ENCODE measurements at regions not wholly inside any gene's neighbourhood (a gene's known extent, or its start where the extent isn't known, plus 50 kb on each side); places are given as distances from the start of the nearest gene placed in this dataset.
A peak's percentile ranks its signal among the peaks of the same experiment; 100 is the strongest.
"Not testable (repeated sequence)": the region's sequence is repeated elsewhere in the genome, so short reads cannot be mapped to it uniquely, and the experiment has no call there.

- Mint-ChIP-seq H3K9me3 (peaks cover 0 to 4% (median 0%) of the 10 kb centered on the region in 3 donors), H3K27me3 (peaks cover 15 to 22% of the 10 kb centered on the region in 2 donors), H3K27ac (no peak overlapping the region), H3K4me1 (no peaks in the 10 kb centered on the region), H3K36me3 (no peaks in the 10 kb centered on the region), H3K4me3 (no peak overlapping the region)
- DNase-seq (no peak), ATAC-seq (replicated peaks in 1 of 4) (no peak)
- H3K27ac ChIP-seq (ENCODE audit: low read length) = no peak overlapping the region
- no peaks in the 10 kb centered on the region for H3K9me3 ChIP-seq
- no peaks in the 10 kb centered on the region for H3K4me1 ChIP-seq (ENCODE audit: control insufficient read depth in 1 of 2, extremely low read depth in 1 of 2, insufficient read depth in 2 of 2, low read length in 2 of 2)
- no peak overlapping the region for H3K4me3 ChIP-seq (ENCODE audit: control insufficient read depth in 1 of 2, extremely low read depth in 1 of 2, low read length in 1 of 2)
- H3K27me3 ChIP-seq (replicated peaks in 1 of 2; ENCODE audit: control insufficient read depth in 2 of 2, extremely low read depth in 1 of 2, insufficient read depth in 2 of 2, low read length in 1 of 2) = peaks cover 0 to 9% of the 10 kb centered on the region in 2 experiments
- WGBS (ENCODE audit: insufficient coverage) = 94% methylated on average over 3 of the region's 4 CpGs
- CTCF ChIA-PET = no interaction called here
- no peaks in the 10 kb centered on the region for H3K36me3 ChIP-seq (ENCODE audit: control insufficient read depth in 2 of 2, extremely low read depth in 1 of 2, insufficient read depth in 1 of 2, low read length in 1 of 2)
- POLR2A ChIA-PET = no interaction called here
Measured at GRCh38 chr2:88396209-88396608, 56.3 kb downstream of the FOXI3 start.

- Mint-ChIP-seq H3K27me3 (peaks cover 15 to 27% of the 10 kb centered on the region in 2 donors), H3K9me3 (no peaks in the 10 kb centered on the region), H3K27ac (no peak overlapping the region), H3K4me1 (no peaks in the 10 kb centered on the region), H3K4me3 (no peak overlapping the region), H3K36me3 (no peaks in the 10 kb centered on the region)
- no peak overlapping the region for H3K4me3 ChIP-seq (ENCODE audit: control insufficient read depth in 1 of 2, extremely low read depth in 1 of 2, low read length in 1 of 2)
- H3K27me3 ChIP-seq (replicated peaks in 1 of 2; ENCODE audit: control insufficient read depth in 2 of 2, extremely low read depth in 1 of 2, insufficient read depth in 2 of 2, low read length in 1 of 2) = peaks cover 2 to 27% of the 10 kb centered on the region in 2 experiments
- ATAC-seq (replicated peaks in 1 of 4) (no peak), DNase-seq (no peak)
- H3K9me3 ChIP-seq = no peaks in the 10 kb centered on the region
- H3K27ac ChIP-seq (ENCODE audit: low read length) = no peak overlapping the region
- no peaks in the 10 kb centered on the region for H3K4me1 ChIP-seq (ENCODE audit: control insufficient read depth in 1 of 2, extremely low read depth in 1 of 2, insufficient read depth in 2 of 2, low read length in 2 of 2)
- CTCF ChIA-PET = no interaction called here
- WGBS (ENCODE audit: insufficient coverage) = no CpG with 5 or more reads among the region's 1 CpG
- POLR2A ChIA-PET = no interaction called here
- no peaks in the 10 kb centered on the region for H3K36me3 ChIP-seq (ENCODE audit: control insufficient read depth in 2 of 2, extremely low read depth in 1 of 2, insufficient read depth in 1 of 2, low read length in 1 of 2)
Measured at GRCh38 chr2:88377641-88377991, 74.9 kb downstream of the FOXI3 start.

- POLR2A ChIA-PET = no interaction called here
- CTCF ChIA-PET = interaction anchor here in 1 of 2 donors (0.6 kb wide), 1 partner anchor 180 kb away, joined by 10 read pairs; no protein-coding TSS in a partner anchor
- no peak overlapping the region for H3K27ac Mint-ChIP-seq
- Histone ChIP-seq H3K36me3 (ENCODE audit: control insufficient read depth in 2 of 2, extremely low read depth in 1 of 2, insufficient read depth in 1 of 2, low read length in 1 of 2) (no peaks in the 10 kb centered on the region), H3K9me3 (no peaks in the 10 kb centered on the region), H3K27me3 (replicated peaks in 1 of 2; ENCODE audit: control insufficient read depth in 2 of 2, extremely low read depth in 1 of 2, insufficient read depth in 2 of 2, low read length in 1 of 2) (peaks cover 2 to 8% of the 10 kb centered on the region in 2 experiments), H3K4me3 (ENCODE audit: control insufficient read depth in 1 of 2, extremely low read depth in 1 of 2, low read length in 1 of 2) (no peak overlapping the region), H3K4me1 (ENCODE audit: control insufficient read depth in 1 of 2, extremely low read depth in 1 of 2, insufficient read depth in 2 of 2, low read length in 2 of 2) (no peaks in the 10 kb centered on the region), H3K27ac (ENCODE audit: low read length) (no peak overlapping the region)
- no peak overlapping the region for H3K4me3 Mint-ChIP-seq
- DNase-seq (no peak), ATAC-seq (replicated peaks in 1 of 4) (no peak)
- H3K4me1 Mint-ChIP-seq = no peaks in the 10 kb centered on the region
- H3K27me3 Mint-ChIP-seq = peaks cover 17% of the 10 kb centered on the region in 2 donors
- WGBS (ENCODE audit: insufficient coverage) = no CpG with 5 or more reads among the region's 3 CpGs
- H3K36me3 Mint-ChIP-seq = no peaks in the 10 kb centered on the region
- no peaks in the 10 kb centered on the region for H3K9me3 Mint-ChIP-seq
Measured at GRCh38 chr2:88372042-88372441, 80.5 kb downstream of the FOXI3 start.

- H3K36me3 ChIP-seq (ENCODE audit: control insufficient read depth in 2 of 2, extremely low read depth in 1 of 2, insufficient read depth in 1 of 2, low read length in 1 of 2); H3K27ac ChIP-seq (ENCODE audit: low read length); H3K27ac Mint-ChIP-seq; H3K4me3 Mint-ChIP-seq; ATAC-seq (replicated peaks in 1 of 4); H3K4me3 ChIP-seq (ENCODE audit: control insufficient read depth in 1 of 2, extremely low read depth in 1 of 2, low read length in 1 of 2); H3K36me3 Mint-ChIP-seq; H3K4me1 ChIP-seq (ENCODE audit: control insufficient read depth in 1 of 2, extremely low read depth in 1 of 2, insufficient read depth in 2 of 2, low read length in 2 of 2); H3K27me3 ChIP-seq (replicated peaks in 1 of 2; ENCODE audit: control insufficient read depth in 2 of 2, extremely low read depth in 1 of 2, insufficient read depth in 2 of 2, low read length in 1 of 2); POLR2A ChIA-PET; CTCF ChIA-PET; H3K9me3 Mint-ChIP-seq; H3K4me1 Mint-ChIP-seq; H3K27me3 Mint-ChIP-seq; DNase-seq; H3K9me3 ChIP-seq: not testable (repeated sequence)
- WGBS (ENCODE audit: insufficient coverage) = 84% methylated on average over 8 of the region's 11 CpGs
Measured at GRCh38 chr2:88365408-88365807, 87.1 kb downstream of the FOXI3 start.

- ATAC-seq (replicated peaks in 1 of 4) = no peak
- no peaks in the 10 kb centered on the region for H3K9me3 ChIP-seq
- H3K27ac ChIP-seq (ENCODE audit: low read length) = no peak overlapping the region
- no CpG with 5 or more reads among the region's 2 CpGs for WGBS (ENCODE audit: insufficient coverage)
- no peak overlapping the region for H3K27ac Mint-ChIP-seq
- peaks cover 0 to 7% of the 10 kb centered on the region in 2 experiments for H3K4me1 ChIP-seq (ENCODE audit: control insufficient read depth in 1 of 2, extremely low read depth in 1 of 2, insufficient read depth in 2 of 2, low read length in 2 of 2)
- peaks cover 6 to 9% (median 7%) of the 10 kb centered on the region in 3 donors for H3K4me1 Mint-ChIP-seq
- H3K4me3 Mint-ChIP-seq = no peak overlapping the region
- no peaks in the 10 kb centered on the region for H3K9me3 Mint-ChIP-seq
- peaks cover 4 to 14% of the 10 kb centered on the region in 2 experiments for H3K27me3 ChIP-seq (replicated peaks in 1 of 2; ENCODE audit: control insufficient read depth in 2 of 2, extremely low read depth in 1 of 2, insufficient read depth in 2 of 2, low read length in 1 of 2)
- POLR2A ChIA-PET = no interaction called here
- no peaks in the 10 kb centered on the region for H3K36me3 Mint-ChIP-seq
- no peak overlapping the region for H3K4me3 ChIP-seq (ENCODE audit: control insufficient read depth in 1 of 2, extremely low read depth in 1 of 2, low read length in 1 of 2)
- H3K27me3 Mint-ChIP-seq = peaks cover 30% of the 10 kb centered on the region in 2 donors
- CTCF ChIA-PET = no interaction called here
- H3K36me3 ChIP-seq (ENCODE audit: control insufficient read depth in 2 of 2, extremely low read depth in 1 of 2, insufficient read depth in 1 of 2, low read length in 1 of 2) = no peaks in the 10 kb centered on the region
- no peak for DNase-seq
Measured at GRCh38 chr2:88355486-88355885, 97.0 kb downstream of the FOXI3 start.

GRCh38 chr2:88351249-88351601 is 101.3 kb downstream of the FOXI3 start:
- H3K27ac ChIP-seq (ENCODE audit: low read length) = no peak overlapping the region
- Mint-ChIP-seq H3K27ac (no peak overlapping the region), H3K36me3 (no peaks in the 10 kb centered on the region), H3K27me3 (peaks cover 38 to 44% of the 10 kb centered on the region in 2 donors), H3K9me3 (no peaks in the 10 kb centered on the region), H3K4me1 (peaks cover 6 to 10% (median 9%) of the 10 kb centered on the region in 3 donors), H3K4me3 (peak overlapping the region in 2 of 3 donors; percentile 66 to 77)
- ChIA-PET POLR2A (no interaction called here), CTCF (no interaction called here)
- ATAC-seq (replicated peaks in 1 of 4) = no peak
- no peaks in the 10 kb centered on the region for H3K9me3 ChIP-seq
- no peaks in the 10 kb centered on the region for H3K36me3 ChIP-seq (ENCODE audit: control insufficient read depth in 2 of 2, extremely low read depth in 1 of 2, insufficient read depth in 1 of 2, low read length in 1 of 2)
- H3K4me3 ChIP-seq (ENCODE audit: control insufficient read depth in 1 of 2, extremely low read depth in 1 of 2, low read length in 1 of 2) = peak overlapping the region in 1 of 2 donors; percentile 35
- peaks cover 0 to 11% of the 10 kb centered on the region in 2 experiments for H3K4me1 ChIP-seq (ENCODE audit: control insufficient read depth in 1 of 2, extremely low read depth in 1 of 2, insufficient read depth in 2 of 2, low read length in 2 of 2)
- H3K27me3 ChIP-seq (replicated peaks in 1 of 2; ENCODE audit: control insufficient read depth in 2 of 2, extremely low read depth in 1 of 2, insufficient read depth in 2 of 2, low read length in 1 of 2) = peaks cover 2 to 32% of the 10 kb centered on the region in 2 experiments
- 75% methylated on average over 2 of the region's 5 CpGs for WGBS (ENCODE audit: insufficient coverage)
- no peak for DNase-seq

Measured in T-cell (primary cell).